ENCODE measurements at regions not wholly inside any gene's neighbourhood (a gene's known extent, or its start where the extent isn't known, plus 50 kb on each side); places are given as distances from the start of the nearest gene placed in this dataset.
"Not testable (repeated sequence)": the region's sequence is repeated elsewhere in the genome, so short reads cannot be mapped to it uniquely, and the experiment has no call there.

DNA sequence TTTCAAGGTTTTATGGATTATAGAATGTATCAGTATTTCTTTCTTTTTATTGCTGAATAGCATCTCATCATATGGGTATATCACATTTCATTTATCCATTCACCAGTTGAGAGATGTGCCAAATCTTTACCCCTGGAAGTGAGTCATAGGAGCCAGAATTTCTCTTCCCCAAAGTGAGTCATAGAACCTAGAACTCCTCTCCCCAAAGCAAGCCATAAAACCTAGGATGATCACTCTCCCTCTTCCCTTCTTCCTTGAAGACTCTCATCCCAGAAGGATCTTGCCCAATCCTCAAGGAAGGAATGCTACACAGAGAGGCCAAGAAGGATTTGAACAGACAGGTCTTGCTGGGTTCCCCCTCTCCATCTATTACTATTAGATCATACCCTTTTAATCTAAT lies 199.9 kb downstream of the EVX1 start:
- Histone ChIP-seq H3K27ac (ENCODE audit: low read depth, low read length) (no peak overlapping the region), H3K9me2 (replicated peaks; ENCODE audit: control insufficient read depth, low read length) (no peaks in the 10 kb centered on the region), H3K79me2 (ENCODE audit: control insufficient read depth, low read length) (no peaks in the 10 kb centered on the region), H3K9me3 (ENCODE audit: control insufficient read depth, insufficient read depth, low read length) (no peaks in the 10 kb centered on the region), H3K36me3 (ENCODE audit: control insufficient read depth, low read length) (no peaks in the 10 kb centered on the region), H3K4me3 (ENCODE audit: low read length) (no peak overlapping the region), H3K4me1 (ENCODE audit: control insufficient read depth, low read length) (no peaks in the 10 kb centered on the region), H3K27me3 (ENCODE audit: control insufficient read depth, low read length) (peaks cover 22% of the 10 kb centered on the region), H3K4me2 (ENCODE audit: low read length) (no peak overlapping the region), H4K20me1 (ENCODE audit: control insufficient read depth, insufficient read depth, low read depth, low read length) (no peaks in the 10 kb centered on the region), H3F3A (ENCODE audit: control insufficient read depth, insufficient read depth) (no peaks in the 10 kb centered on the region)
- TF ChIP-seq, protein P1, sequence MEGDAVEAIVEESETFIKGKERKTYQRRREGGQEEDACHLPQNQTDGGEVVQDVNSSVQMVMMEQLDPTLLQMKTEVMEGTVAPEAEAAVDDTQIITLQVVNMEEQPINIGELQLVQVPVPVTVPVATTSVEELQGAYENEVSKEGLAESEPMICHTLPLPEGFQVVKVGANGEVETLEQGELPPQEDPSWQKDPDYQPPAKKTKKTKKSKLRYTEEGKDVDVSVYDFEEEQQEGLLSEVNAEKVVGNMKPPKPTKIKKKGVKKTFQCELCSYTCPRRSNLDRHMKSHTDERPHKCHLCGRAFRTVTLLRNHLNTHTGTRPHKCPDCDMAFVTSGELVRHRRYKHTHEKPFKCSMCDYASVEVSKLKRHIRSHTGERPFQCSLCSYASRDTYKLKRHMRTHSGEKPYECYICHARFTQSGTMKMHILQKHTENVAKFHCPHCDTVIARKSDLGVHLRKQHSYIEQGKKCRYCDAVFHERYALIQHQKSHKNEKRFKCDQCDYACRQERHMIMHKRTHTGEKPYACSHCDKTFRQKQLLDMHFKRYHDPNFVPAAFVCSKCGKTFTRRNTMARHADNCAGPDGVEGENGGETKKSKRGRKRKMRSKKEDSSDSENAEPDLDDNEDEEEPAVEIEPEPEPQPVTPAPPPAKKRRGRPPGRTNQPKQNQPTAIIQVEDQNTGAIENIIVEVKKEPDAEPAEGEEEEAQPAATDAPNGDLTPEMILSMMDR (IDR thresholded peaks at IDR 0.05; ENCODE audit: low read depth, low read length, poor library complexity, severe bottlenecking), result no peak

DNA sequence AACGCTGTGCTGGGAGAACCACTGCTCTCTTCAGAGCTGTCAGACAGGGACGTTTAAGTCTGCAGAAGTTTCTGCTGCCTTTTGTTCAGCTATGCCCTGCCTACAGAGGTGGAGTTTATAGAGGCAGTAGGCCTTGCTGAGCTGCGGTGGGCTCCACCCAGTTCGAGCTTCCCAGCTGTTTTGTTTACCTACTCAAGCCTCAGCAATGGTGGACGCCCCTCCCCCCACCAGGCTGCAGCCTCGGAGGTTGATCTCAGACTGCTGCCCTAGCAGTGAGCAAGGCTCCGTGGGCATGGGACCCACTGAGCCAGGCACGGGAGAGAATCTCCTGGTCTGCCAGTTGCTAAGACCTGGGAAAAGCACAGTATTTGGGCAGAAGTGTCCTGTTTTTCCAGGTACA lies 206.4 kb downstream of the EVX1 start:
- H3K27ac ChIP-seq (ENCODE audit: low read depth, low read length); H3K36me3 ChIP-seq (ENCODE audit: control insufficient read depth, low read length); H3K4me3 ChIP-seq (ENCODE audit: low read length); H3K4me2 ChIP-seq (ENCODE audit: low read length); H4K20me1 ChIP-seq (ENCODE audit: control insufficient read depth, insufficient read depth, low read depth, low read length); H3K9me2 ChIP-seq (replicated peaks; ENCODE audit: control insufficient read depth, low read length); H3K79me2 ChIP-seq (ENCODE audit: control insufficient read depth, low read length); H3K4me1 ChIP-seq (ENCODE audit: control insufficient read depth, low read length); H3K9me3 ChIP-seq (ENCODE audit: control insufficient read depth, insufficient read depth, low read length); H3F3A ChIP-seq (ENCODE audit: control insufficient read depth, insufficient read depth): not testable (repeated sequence)
- H3K27me3 ChIP-seq (ENCODE audit: control insufficient read depth, low read length), result peaks cover 17% of the 10 kb centered on the region

DNA sequence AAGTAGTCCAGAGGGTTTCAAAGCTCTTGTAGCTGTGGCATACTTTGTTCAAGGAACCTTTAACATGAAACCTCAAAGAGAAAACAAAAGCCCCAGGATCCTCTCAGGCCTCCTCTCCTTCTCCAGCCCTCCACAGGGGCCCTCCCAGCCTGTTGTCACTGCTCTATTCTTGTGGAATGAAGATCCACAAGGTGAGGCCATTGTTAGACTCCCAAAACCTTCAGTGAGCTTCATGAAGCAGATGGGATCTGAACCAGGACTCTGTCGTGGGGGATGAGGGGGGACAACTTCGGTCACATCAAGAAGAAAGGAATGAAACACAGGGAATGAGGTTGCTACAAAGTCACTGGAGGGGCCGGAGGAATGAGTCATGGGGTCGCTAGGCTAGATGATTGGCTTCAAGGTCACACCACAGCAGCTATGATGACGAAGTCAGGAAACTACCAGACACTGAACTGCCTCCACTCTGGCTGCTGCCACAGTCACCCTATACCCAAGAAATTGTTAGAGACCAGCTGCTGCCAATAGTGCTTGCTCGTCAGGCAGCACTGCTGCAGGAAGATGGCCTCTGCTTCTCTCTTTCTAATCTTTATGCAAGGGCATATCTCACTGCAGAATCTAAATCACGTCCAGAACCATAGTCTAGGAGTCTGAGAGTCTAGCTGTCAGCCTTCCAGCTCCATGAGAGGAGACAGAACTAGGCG lies 208.8 kb downstream of the HIBADH start:
- Histone ChIP-seq H3K4me1 (ENCODE audit: control insufficient read depth, low read length) (no peaks in the 10 kb centered on the region), H3K4me3 (ENCODE audit: low read length) (no peak overlapping the region), H3K9me3 (ENCODE audit: control insufficient read depth, insufficient read depth, low read length) (no peaks in the 10 kb centered on the region), H3K27ac (ENCODE audit: low read depth, low read length) (no peak overlapping the region), H4K20me1 (ENCODE audit: control insufficient read depth, insufficient read depth, low read depth, low read length) (no peaks in the 10 kb centered on the region), H3F3A (ENCODE audit: control insufficient read depth, insufficient read depth) (no peaks in the 10 kb centered on the region), H3K9me2 (replicated peaks; ENCODE audit: control insufficient read depth, low read length) (no peaks in the 10 kb centered on the region), H3K79me2 (ENCODE audit: control insufficient read depth, low read length) (no peaks in the 10 kb centered on the region), H3K36me3 (ENCODE audit: control insufficient read depth, low read length) (no peaks in the 10 kb centered on the region), H3K4me2 (ENCODE audit: low read length) (no peak overlapping the region), H3K27me3 (ENCODE audit: control insufficient read depth, low read length) (peaks cover 8% of the 10 kb centered on the region)
- TF ChIP-seq, protein P1 (IDR thresholded peaks at IDR 0.05; ENCODE audit: low read depth, low read length, poor library complexity, severe bottlenecking), result no peak
- no peak for TF ChIP-seq EZH2phosphoT487 (IDR thresholded peaks at IDR 0.05; ENCODE audit: borderline replicate concordance, low read length)

DNA sequence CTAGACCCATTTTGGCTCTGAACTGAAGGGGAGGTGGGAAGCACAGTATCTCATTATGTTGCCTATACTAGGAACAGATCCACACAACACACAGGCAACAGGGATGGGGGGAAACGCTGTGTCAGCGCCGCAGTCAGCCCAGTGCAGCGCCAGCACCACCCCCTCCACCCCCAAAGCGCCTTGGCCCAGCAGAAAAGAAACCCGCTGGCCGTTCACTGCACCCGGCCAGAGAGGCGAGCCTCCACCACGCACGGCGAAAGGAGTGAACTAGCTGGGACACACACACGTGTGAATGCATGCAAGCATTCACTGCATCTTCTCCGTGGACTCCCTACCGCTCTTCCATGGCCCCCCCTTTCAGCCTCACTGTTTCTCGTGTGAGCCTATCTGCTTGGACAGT lies 205.6 kb downstream of the HIBADH start:
- H3K4me3 ChIP-seq (ENCODE audit: low read length); H3K27ac ChIP-seq (ENCODE audit: low read depth, low read length); H3K9me3 ChIP-seq (ENCODE audit: control insufficient read depth, insufficient read depth, low read length); H4K20me1 ChIP-seq (ENCODE audit: control insufficient read depth, insufficient read depth, low read depth, low read length); H3F3A ChIP-seq (ENCODE audit: control insufficient read depth, insufficient read depth); H3K79me2 ChIP-seq (ENCODE audit: control insufficient read depth, low read length); H3K27me3 ChIP-seq (ENCODE audit: control insufficient read depth, low read length); H3K36me3 ChIP-seq (ENCODE audit: control insufficient read depth, low read length); H3K4me1 ChIP-seq (ENCODE audit: control insufficient read depth, low read length); H3K4me2 ChIP-seq (ENCODE audit: low read length); H3K9me2 ChIP-seq (replicated peaks; ENCODE audit: control insufficient read depth, low read length): not testable (repeated sequence)

DNA sequence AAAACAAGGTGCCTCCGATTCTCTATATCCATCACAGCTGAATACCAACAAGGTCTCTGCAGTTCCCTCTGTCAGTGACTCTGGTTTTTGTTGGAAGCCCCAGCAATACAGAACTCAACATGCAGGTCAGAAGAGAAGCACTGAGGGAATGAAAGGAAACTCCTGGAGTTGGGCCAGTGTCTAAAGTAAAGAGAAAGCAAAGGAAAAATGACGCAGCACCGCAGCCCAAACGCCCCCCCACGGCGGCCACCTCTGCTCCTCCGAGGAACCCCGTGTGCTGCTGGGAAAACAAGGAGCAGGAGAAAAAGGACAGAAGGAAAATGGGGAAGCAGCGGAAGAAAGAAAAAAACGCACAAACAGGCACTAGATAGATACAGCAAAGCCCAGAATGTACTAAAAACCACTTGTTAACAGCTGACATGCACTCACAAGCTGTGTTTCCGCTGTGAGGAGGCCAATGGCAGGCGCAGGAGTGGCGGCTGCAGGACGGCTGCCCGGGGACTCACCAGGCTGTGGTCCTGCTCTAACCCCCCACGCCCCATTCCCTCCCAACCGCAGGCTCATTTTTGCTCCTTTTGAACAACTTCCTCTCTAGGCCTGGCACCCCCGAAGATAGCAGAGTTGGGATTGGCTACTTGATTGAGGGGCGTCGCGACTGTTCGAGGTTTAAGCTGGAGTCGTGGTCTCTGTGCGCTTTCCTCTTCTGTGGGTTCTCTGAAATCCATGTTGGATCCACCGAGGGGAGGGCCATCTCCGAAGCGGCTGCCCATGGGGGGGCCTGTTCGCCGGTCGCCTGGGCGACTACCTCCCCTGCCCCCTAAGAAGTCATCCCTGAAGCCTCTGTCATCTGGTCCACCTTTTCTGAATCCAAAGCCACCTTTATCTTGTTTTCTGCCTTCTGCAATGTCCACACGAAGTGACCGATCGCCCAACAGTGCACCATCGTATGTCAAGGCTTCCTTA lies 204.8 kb downstream of the HIBADH start:
- not testable (repeated sequence) for H3K4me2 ChIP-seq (ENCODE audit: low read length); H3K9me2 ChIP-seq (replicated peaks; ENCODE audit: control insufficient read depth, low read length); H3K4me3 ChIP-seq (ENCODE audit: low read length); H3K4me1 ChIP-seq (ENCODE audit: control insufficient read depth, low read length); H3K36me3 ChIP-seq (ENCODE audit: control insufficient read depth, low read length); H3F3A ChIP-seq (ENCODE audit: control insufficient read depth, insufficient read depth); H3K27me3 ChIP-seq (ENCODE audit: control insufficient read depth, low read length); H3K79me2 ChIP-seq (ENCODE audit: control insufficient read depth, low read length); H3K9me3 ChIP-seq (ENCODE audit: control insufficient read depth, insufficient read depth, low read length); H3K27ac ChIP-seq (ENCODE audit: low read depth, low read length); H4K20me1 ChIP-seq (ENCODE audit: control insufficient read depth, insufficient read depth, low read depth, low read length)
